HG02642 (cell line): ENCODE measurements at regions not wholly inside any gene's neighbourhood (a gene's known extent, or its start where the extent isn't known, plus 50 kb on each side); places are given as distances from the start of the nearest gene placed in this dataset.
"Not testable (repeated sequence)": the region's sequence is repeated elsewhere in the genome, so short reads cannot be mapped to it uniquely, and the experiment has no call there.

ENCODE experiments used
- ATAC-seq: cut with Tn5 transposase; IDR thresholded peaks from one replicate; pipeline ENCODE4 v1.9.1; 2021; ENCODE audit warnings: mild to moderate bottlenecking; ENCODE audit not compliant: unreplicated experiment, poor library complexity

DNA sequence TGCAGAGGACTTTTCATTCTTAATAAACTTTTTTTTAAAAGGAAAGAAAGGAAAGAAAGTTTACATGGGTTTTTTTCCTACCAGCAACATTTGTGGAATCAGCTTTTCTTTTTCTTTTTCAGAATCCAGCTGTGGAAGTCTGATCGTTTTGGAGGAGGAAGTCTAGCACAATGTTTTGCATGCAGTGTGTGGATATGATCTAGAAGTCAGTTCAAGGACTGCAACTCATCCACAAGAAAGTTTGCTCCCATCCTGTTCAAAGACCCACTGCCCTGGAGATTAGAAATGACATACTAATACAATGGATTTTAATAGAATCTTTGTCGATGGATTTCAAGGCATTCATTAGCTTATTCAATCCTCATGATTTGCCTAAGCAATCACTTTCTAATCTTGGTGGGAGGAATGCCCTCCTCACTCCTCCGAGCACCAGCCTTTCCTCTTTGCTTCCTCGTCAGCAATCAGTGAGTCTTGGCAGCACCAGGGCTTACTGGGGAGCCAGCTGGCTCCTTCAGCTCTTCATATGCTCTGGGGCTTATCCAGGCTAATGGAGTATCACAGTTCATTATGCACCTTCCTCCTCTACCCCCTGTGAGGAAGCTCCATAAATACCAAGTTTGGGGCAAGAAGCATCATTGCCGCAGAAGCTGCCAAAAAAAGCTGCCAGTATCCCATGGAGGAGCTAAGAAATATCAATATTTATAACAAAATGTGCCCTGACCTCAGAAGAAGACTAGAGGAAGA lies 392.3 kb upstream of the PKN2 start:
- ATAC-seq: no peak

DNA sequence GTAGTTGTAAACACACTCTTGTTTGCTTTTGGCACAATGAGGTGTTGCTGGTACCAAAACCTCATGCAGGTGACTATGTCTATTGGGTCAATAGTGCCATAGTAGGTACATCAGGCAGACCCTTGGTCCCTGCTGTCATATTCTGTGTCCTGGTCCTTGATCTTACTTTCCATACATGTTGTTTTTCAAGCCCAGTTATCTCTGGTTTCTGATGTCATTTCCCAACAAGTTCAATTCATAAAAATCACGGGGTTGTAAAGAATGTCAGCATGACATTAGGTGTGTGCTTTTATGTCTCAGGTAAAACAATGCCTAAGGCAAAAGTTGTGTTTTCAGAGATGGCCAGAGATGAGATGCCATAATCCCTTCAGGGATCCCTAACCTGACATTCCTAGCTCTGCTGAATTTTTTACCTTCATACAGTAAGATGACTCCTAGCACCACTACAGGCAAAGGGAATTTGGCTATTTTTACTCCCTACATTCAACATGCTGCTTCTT lies 390.3 kb upstream of the PKN2 start:
- no peak for ATAC-seq

DNA sequence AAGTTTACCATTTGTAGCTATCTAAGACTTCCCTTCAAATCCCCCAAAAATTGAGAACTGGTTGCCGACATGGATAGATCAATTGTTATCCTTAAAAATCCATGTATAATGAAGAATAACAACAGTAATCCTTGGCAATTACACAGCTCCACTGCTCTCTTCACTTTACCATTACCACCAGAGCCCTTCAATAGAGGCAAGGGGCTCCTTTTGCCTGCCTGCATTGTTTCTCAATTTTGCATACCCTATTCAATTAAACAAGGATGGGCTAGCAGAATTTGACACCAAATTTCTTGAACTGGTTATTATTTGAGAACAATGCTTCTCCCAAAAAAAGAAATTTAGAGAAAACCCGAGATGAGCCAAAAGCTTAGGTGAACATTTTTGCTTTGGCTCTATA lies 387.8 kb upstream of the PKN2 start:
- ATAC-seq: no peak

DNA sequence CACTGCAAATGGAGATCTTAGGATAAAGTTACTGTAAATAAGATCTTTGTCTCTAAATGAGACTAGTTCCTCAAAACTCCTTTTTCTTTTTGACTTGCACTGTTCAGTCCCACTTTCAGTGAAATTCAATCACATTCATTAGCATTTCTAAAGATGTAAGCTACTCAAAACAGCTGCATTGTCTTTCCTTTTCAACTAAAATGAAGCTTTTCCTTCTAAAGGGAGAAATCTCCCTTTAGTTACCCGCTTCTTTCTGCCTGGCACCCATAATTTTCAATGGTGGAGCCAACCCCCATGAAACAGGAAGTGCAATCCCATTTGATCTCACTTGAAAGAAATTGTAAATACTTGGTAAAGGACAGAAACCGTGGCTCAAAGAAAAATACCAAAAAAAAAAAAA lies 387.4 kb upstream of the PKN2 start:
- ATAC-seq: no peak

DNA sequence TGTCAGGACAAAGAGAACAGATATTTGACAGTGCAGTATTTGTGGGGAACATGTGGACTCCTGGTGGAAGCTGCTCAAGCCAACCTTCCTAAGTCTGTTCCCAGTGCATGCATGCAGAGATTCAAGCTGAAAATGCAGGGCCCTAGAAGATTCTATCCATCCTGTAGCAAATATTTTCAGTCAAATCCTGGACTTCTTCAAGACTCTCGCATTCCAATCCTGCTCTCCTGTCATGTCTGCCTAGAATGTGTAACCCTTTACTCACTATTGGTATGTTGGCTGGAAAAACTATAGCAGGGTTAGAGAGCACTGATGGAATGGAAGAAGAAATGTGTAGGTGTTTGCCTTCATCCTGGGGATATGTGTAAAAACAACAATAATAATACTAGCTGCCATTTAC lies 385.6 kb upstream of the PKN2 start:
- no peak for ATAC-seq

DNA sequence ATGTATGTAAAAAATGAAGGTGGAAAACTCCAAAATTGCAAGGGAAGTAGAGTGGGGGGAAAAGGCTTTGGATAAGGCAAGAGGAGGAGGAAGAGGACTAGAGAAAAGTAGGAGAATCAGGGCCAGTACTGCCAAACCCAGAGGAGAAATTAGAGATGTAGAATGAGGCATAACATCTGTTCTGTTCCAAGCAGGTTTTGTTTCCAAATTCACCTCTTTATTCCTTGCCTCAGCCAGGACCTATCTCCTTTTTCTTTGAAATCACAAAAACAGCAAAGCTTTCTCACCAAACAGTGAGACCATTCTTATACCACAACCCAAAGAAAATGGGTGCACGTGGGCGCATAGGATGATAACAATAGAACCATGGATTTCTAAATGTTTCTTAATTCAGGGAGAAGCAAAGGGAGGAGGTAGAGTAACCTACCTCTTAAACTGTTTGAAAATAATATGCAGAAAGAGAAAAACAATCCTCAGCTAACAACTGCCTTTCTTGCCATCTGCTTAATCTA lies 383.3 kb upstream of the PKN2 start:
- ATAC-seq: no peak

DNA sequence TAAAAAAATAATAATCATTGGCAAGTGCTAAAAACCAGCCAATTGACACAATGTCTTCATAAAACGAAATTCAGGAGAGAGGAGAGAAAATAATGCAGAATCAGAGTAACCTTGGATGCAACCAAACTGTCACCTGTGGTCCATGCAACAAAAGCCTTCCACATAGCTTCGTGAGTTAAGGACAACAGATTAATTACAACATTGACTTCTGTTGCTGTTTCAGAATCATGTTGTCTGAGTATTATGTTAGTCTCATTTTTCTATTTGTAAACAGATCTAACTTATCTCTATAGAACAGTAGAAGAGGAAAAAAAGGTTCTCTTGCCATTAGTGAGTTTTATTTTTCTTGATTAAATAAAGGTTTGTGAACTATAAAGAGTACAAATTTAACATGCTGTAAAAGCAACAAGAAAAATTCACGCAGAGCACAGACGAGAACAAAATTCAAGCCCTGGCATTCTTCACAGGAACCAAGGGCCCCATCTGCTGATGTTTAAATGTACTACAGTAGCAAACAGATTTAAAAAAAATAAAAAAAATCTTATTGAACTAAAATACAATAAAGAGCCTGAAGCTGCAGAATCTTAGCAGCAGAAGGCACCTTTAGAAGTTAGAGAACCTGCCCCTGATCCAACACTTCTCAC lies 381.1 kb upstream of the PKN2 start:
- no peak for ATAC-seq

DNA sequence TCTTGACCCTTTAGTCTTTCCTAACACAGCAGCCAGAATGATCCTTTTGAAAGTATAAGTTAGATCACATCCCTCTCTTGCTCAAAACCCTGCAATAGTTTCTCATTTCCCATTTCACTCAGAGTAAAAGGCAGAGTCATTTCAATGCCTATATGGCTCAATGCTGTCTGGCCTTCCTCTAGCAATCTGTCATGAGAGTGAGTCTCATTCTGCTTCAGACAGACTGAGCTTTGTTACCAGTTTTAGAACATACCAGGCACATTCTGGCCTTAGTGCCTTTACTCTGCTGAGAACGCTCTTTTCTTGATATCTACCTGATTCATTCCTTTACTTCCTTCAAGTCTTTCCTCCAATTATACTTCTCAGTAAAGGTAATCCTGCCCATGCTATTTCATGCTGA lies 372.8 kb upstream of the PKN2 start:
- no peak for ATAC-seq

DNA sequence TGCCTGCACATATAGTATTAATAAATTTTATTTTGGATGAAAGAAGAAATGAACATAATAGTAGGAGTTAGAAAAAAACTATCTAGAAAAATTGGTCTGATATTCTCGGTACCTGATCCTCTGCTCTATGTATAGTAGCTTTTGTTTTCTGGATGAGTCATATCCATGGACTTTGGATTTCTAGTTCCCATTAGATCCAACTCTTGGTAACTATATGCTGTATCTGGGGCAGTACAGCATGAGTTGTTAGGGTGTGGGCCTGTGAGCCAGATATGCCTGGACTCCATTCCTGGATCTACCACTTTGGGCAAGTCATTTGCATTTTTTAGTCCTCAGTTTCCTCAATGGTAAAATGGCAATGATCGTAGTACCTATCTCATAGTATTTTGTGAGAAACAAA lies 372.2 kb upstream of the PKN2 start:
- ATAC-seq: no peak

DNA sequence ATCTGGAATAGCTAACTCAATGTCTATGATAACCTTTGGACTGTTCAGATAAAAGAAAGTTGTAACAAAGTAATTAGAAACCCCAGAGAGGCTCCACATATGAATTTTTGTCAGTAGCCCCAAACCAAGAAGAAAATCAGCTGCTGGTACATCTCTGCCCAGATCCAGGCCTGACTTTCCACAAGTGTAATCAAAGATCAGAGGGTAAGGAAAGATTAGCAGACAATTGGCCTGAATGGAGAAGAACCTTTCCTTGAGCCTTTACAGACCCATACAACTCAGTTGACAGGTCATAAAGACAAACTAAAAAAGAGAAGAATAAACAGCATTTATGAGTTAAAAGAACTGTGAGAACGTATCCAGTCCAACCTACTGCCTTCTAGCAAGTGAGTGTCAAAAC lies 366.7 kb upstream of the PKN2 start:
- no peak for ATAC-seq

DNA sequence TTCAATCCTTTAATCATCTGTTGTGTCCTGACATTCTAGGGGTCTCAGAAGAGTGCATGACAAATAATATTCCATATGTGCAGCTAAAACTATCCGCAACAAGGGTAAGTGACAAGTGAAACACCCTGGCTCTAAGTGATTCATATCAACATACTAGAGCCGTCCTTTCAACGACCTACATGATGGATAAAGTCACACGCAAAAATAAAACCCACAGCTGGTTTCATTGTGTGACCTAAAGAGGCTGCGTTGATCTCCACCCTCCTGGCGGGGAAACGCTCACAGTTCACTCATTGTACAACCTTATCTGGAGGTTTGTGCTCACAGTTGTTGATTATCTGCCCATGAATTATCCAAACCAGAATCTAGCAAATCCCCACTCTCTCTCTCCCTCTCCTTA lies 365.3 kb upstream of the PKN2 start:
- ATAC-seq: no peak

DNA sequence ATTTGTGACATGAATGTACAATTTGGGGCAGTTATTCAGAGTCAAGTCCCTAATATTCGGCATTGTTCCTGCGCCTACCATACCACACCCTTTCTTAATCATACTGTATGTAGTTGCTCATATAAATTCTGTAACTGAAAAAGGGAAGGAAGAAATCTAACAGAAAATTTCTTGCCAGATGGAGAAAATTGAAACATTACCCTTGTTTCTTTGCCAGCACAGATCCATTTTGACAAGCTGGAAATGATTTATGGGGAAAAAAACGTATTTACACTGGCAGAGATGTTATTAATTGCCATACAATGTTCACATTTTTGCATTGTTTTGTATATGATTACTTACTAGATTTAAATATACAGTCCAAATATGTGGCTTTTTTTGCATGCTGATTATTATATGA lies 363.8 kb upstream of the PKN2 start:
- no peak for ATAC-seq

DNA sequence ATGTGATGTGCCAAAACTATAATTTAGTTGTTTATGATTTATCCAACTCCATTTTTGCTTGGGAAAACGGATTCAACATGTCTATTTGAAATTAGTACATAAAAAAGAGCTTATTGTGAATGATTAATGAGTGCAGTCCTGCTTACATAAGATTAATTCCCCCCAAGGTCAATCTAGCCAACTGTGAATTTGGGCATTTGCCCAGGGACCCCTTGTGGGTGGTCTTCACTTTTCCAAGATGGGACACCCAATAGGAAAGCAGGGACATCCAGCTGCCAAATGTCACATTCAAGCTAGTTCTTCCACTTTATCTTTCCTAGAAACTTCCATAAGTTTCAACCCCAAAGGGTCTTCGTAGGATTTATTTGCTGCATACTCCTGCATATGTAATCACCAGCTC lies 362.4 kb upstream of the PKN2 start:
- ATAC-seq: no peak

DNA sequence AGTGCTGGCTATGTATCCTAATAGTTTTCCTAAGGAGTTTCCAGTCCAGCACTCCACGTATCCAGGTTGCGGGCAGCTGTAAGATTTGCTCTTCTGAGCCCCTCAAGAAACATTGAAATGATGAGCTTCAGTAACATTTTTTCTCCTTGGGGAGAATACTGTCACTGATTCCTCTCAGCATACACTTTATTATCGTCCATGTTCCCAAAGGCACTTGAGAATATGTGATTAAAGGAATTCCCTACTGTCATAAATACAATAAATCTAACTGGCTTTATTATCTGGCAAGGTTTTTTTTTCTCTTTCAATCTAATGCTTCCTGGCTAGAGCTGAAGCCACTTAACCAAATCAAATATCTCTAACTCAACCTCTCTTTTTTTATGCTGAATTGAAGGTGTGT lies 359.2 kb upstream of the PKN2 start:
- no peak for ATAC-seq

DNA sequence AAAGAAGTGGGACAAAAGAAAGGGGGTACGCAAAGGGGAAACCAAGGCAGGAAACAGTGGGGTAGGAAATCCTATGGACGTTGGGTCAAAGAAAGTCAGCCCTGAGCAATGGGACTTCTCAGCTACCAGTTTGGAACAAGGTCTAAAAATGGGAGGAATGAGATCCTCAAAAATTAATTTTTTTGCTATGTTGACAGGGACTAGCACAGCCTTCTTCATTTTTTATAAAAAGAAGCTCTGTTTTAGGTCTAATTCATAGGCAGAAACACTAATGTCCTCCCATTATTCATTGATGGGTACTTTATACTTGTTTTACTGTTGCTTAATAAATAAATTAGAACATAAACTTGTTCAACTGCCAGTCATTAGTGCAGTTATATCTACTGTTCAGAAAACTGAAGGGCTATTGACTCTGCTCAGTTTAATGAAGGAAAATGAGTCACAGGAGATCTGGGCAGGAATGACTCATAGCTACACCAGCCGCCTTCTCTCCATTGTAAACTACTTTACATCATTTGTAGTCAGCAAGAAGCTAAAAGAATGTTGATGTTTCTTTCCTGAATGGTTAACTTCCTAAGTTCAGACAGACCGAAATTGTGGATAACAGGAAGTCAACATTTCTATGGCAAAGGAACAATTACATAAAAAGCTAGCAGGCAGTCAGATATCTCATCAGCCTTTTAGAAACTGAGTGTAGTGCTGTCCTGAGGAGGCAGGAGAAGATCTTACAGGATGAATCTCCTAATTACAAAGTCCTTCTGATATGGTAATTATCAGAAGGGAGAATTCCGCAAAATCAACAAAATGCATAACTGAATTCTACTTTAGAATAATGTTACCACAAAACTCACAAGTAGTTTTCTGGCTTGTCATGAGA lies 356.4 kb upstream of the PKN2 start:
- ATAC-seq: no peak

DNA sequence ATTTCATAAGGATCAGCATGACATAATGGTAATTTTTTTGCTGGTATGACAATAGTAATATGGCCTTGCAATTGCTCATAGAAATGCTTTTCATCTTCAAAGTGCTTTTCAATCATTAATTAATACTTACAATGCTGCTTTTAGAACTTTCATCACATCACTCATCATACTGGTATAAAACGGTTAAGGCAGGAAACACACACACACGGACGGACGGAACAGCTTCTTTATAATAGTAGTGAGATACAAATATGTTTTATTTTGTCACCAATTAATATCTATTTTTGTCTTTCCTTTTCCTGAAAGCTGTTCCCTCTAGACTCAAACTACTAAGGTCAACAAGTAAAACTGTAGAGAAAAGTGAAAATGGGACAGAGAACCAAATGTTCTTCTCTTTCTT lies 353.9 kb upstream of the PKN2 start:
- ATAC-seq: no peak

DNA sequence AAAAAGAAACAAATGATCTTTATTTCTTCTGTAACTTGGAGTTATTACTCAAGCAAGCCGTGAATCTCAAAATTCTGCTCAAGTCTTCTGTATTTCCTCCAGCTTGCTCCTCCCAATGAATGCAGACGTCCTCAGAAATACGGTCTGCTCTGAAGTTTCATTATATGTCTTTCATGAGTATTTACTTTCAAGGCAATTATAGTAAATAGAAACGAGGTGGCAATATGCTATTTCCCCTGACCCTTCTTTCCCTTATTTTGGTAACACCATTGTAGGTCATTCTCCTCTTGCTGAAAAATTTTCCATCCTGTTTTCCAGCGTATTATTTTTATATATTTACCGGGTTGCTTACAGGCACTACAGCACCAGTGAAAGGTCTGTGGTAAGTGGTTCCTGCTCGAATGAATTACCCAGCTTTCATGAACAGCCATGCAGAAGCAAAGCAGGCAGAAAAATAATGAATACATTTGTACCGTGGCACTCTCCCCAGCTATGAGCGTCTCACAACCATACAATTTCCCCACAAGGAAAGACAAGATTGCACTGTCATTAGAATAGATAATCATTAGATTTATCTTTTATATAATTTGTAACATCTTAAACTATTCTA lies 350.9 kb upstream of the PKN2 start:
- ATAC-seq: no peak

DNA sequence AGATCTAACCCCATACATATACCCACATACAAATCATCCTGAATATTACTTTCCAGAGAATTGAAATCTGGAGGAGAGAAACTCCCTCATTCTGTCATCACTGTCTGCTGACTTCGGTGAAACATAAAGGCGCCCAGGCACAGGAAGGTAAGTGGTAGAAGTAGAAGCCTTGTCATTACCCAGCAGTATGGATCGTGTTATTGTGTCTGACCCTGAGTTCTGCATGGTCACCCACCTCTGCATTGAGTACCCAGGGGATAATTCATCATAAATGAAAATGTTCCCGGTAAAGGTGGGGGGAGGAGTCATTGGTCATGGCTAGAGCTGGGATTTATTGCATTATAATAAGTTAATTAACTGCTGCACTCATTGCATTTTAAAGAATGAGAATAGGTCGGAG lies 342.6 kb upstream of the PKN2 start:
- ATAC-seq: no peak

DNA sequence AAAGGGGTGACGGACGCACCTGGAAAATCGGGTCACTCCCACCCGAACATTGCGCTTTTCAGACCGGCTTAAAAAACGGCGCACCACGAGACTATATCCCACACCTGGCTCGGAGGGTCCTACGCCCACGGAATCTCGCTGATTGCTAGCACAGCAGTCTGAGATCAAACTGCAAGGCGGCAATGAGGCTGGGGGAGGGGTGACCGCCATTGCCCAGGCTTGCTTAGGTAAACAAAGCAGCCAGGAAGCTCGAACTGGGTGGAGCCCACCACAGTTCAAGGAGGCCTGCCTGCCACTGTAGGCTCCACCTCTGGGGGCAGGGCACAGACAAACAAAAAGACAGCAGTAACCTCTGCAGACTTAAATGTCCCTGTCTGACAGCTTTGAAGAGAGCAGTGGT lies 342.0 kb upstream of the PKN2 start:
- ATAC-seq: not testable (repeated sequence)

DNA sequence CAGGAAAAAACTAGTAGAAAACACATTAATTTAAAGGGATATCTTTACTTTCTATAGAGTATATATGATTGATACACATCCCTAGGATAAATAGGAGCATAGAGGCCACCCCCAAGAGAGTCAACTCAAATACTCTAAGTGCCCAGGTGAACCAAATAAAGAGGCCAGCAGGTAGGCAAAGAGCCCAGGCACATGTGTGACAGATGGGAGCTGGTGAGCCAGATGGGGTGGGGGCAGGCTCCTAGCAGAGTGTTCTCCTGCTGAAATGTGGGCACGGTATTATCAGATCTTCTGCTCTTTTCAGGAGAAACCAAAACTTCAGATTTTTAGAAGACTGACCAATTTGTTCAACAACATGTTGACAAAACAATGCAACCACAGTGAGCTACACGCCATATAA lies 333.4 kb upstream of the PKN2 start:
- no peak for ATAC-seq

DNA sequence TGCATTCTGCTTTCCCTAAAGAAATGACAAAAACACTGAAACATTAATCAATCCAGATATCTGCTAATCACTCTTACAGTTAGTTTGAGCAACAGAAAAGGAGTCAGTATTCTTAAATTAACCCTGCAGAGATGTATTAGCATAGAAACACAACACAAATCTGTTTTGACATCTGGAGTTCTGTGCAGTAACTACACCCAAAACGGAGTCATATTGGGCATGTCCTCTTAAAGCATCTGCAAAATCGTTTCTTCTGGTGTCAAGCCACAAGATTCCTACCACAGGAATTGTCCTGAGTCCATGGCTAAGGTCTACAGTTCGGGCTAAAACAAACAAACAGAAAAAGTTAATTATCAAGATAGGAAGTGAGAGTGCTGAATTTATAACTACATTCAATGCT lies 332.1 kb upstream of the PKN2 start:
- ATAC-seq: no peak
